ENCODE measurements at regions not wholly inside any gene's neighbourhood (a gene's known extent, or its start where the extent isn't known, plus 50 kb on each side); places are given as distances from the start of the nearest gene placed in this dataset.
"Not testable (repeated sequence)": the region's sequence is repeated elsewhere in the genome, so short reads cannot be mapped to it uniquely, and the experiment has no call there.

- DNase-seq, result no peak
These were observed 89.2 kb upstream of the STMND1 start for GRCh38 chr6:17012421-17013225.

- DNase-seq, result no peak
These were observed 89.9 kb upstream of the STMND1 start for GRCh38 chr6:17011985-17012384.

GRCh38 chr6:17007749-17008148 is 94.1 kb upstream of the STMND1 start:
- no peak for DNase-seq

- no peak for DNase-seq
These were observed 95.3 kb upstream of the STMND1 start for GRCh38 chr6:17006543-17006942.

GRCh38 chr6:17004269-17004668 is 97.6 kb upstream of the STMND1 start:
- DNase-seq, result no peak

- DNase-seq, result no peak
These were observed 99.7 kb upstream of the STMND1 start for GRCh38 chr6:17002123-17002522.

- no peak for DNase-seq
These were observed 100.7 kb upstream of the STMND1 start for GRCh38 chr6:17001188-17001587.

- DNase-seq, result no peak
These were observed 102.1 kb upstream of the STMND1 start for GRCh38 chr6:16999491-17000436.

GRCh38 chr6:16998461-16998860 is 103.4 kb upstream of the STMND1 start:
- DNase-seq, result no peak

- DNase-seq, result no peak
These were observed 106.2 kb upstream of the STMND1 start for GRCh38 chr6:16995511-16996250.

- DNase-seq, result no peak
These were observed 108.5 kb upstream of the STMND1 start for GRCh38 chr6:16993396-16993795.

GRCh38 chr6:16991981-16992629 is 109.7 kb upstream of the STMND1 start:
- no peak for DNase-seq

GRCh38 chr6:16989976-16990375 is 111.9 kb upstream of the STMND1 start:
- DNase-seq, result not testable (repeated sequence)

- DNase-seq, result no peak
These were observed 112.5 kb upstream of the STMND1 start for GRCh38 chr6:16989382-16989781.

- no peak for DNase-seq
These were observed 113.9 kb upstream of the STMND1 start for GRCh38 chr6:16987996-16988395.

- DNase-seq, result no peak
These were observed 116.2 kb upstream of the STMND1 start for GRCh38 chr6:16985513-16986284.

- no peak for DNase-seq
These were observed 119.0 kb upstream of the STMND1 start for GRCh38 chr6:16982807-16983206.

GRCh38 chr6:16979677-16980370 is 122.0 kb upstream of the STMND1 start:
- no peak for DNase-seq

- DNase-seq, result no peak
These were observed 123.2 kb upstream of the STMND1 start for GRCh38 chr6:16978686-16979085.

- no peak for DNase-seq
These were observed 125.3 kb upstream of the STMND1 start for GRCh38 chr6:16976385-16977183.

Data from activated effector memory CD4-positive, alpha-beta T cell treated with anti-CD3 and anti-CD28 coated beads, Interleukin-2, amount 50 U/mL, for 16 hours (primary cell).